SH-SY5Y (cell line): ENCODE measurements at regions not wholly inside any gene's neighbourhood (a gene's known extent, or its start where the extent isn't known, plus 50 kb on each side); places are given as distances from the start of the nearest gene placed in this dataset.

Source experiments
- GATA2 ChIP-seq: IDR thresholded peaks from 2 replicates; pipeline ENCODE4 v1.6.1; 2011; ENCODE audit warnings: mild to moderate bottlenecking, low read depth, low read length
- GATA3 ChIP-seq: IDR thresholded peaks from 2 replicates; pipeline ENCODE4 v1.6.1; 2011; ENCODE audit warnings: low read depth, mild to moderate bottlenecking, low read length, moderate library complexity

GRCh38 chr17:52606098-52606497 is 447.6 kb upstream of the CA10 start:
- TF ChIP-seq GATA3 (no peak), GATA2 (no peak)

GRCh38 chr17:52604105-52604504 is 445.6 kb upstream of the CA10 start:
- TF ChIP-seq GATA3 (no peak), GATA2 (no peak)

- TF ChIP-seq GATA2: no peak
- no peak for TF ChIP-seq GATA3
Observed at GRCh38 chr17:52594516-52594915, 436.0 kb upstream of the CA10 start.

GRCh38 chr17:52546990-52547389 is 388.5 kb upstream of the CA10 start:
- TF ChIP-seq GATA2: no peak
- no peak for TF ChIP-seq GATA3

- TF ChIP-seq GATA2: no peak
- no peak for TF ChIP-seq GATA3
Observed at GRCh38 chr17:52546493-52546892, 388.0 kb upstream of the CA10 start.

- TF ChIP-seq GATA2 (no peak), GATA3 (no peak)
Observed at GRCh38 chr17:52537421-52537820, 378.9 kb upstream of the CA10 start.

- TF ChIP-seq GATA2 (no peak), GATA3 (no peak)
Observed at GRCh38 chr17:52536489-52536888, 378.0 kb upstream of the CA10 start.

GRCh38 chr17:52532373-52532772 is 373.9 kb upstream of the CA10 start:
- no peak for TF ChIP-seq GATA2
- TF ChIP-seq GATA3: no peak

- TF ChIP-seq GATA3 (no peak), GATA2 (no peak)
Observed at GRCh38 chr17:52524096-52524637, 365.7 kb upstream of the CA10 start.

- no peak for TF ChIP-seq GATA3
- no peak for TF ChIP-seq GATA2
Observed at GRCh38 chr17:52517176-52517575, 358.7 kb upstream of the CA10 start.

- no peak for TF ChIP-seq GATA3
- TF ChIP-seq GATA2: no peak
Observed at GRCh38 chr17:52515927-52516326, 357.4 kb upstream of the CA10 start.

- TF ChIP-seq GATA2 (no peak), GATA3 (no peak)
Observed at GRCh38 chr17:52505601-52506000, 347.1 kb upstream of the CA10 start.

GRCh38 chr17:52504081-52504480 is 345.6 kb upstream of the CA10 start:
- TF ChIP-seq GATA2 (no peak), GATA3 (no peak)

- no peak for TF ChIP-seq GATA2
- no peak for TF ChIP-seq GATA3
Observed at GRCh38 chr17:52495646-52496045, 337.1 kb upstream of the CA10 start.

GRCh38 chr17:52482271-52482670 is 323.8 kb upstream of the CA10 start:
- TF ChIP-seq GATA3: no peak
- TF ChIP-seq GATA2: no peak
